Liver (tissue), 8 donors: ENCODE measurements at regions not wholly inside any gene's neighbourhood (a gene's known extent, or its start where the extent isn't known, plus 50 kb on each side); places are given as distances from the start of the nearest gene placed in this dataset.

Experiments
- DNase-seq: peaks from one replicate; pipeline ENCODE4 v3.0.0-alpha.2; 2017; ENCODE audit warnings: low spot score
- H3K27ac ChIP-seq, 2 donors: one replicate each; pipeline ENCODE4 v1.7.0; 2013; ENCODE audit warnings: inconsistent platforms in 2 of 2, low read length in 2 of 2, control low read depth in 1 of 2, low read depth in 1 of 2, mild to moderate bottlenecking in 1 of 2
- H3K27me3 ChIP-seq, 4 donors: one replicate each; pipeline versions ENCODE4 v1.6.1 to v1.7.0; 2013; ENCODE audit warnings: low read length in 3 of 4, inconsistent platforms in 1 of 4, mild to moderate bottlenecking in 1 of 4, moderate library complexity in 1 of 4; ENCODE audit not compliant: control insufficient read depth in 4 of 4, insufficient read depth in 4 of 4
- H3K36me3 ChIP-seq, 4 donors: one replicate each; pipeline versions ENCODE4 v1.6.1 to v1.7.0; 2013; ENCODE audit warnings: low read length in 3 of 4, mild to moderate bottlenecking in 3 of 4, low read depth in 1 of 4, moderate library complexity in 1 of 4; ENCODE audit not compliant: control insufficient read depth in 4 of 4, insufficient read depth in 3 of 4
- H3K4me1 ChIP-seq, 4 donors: one replicate each; pipeline versions ENCODE4 v1.6.1 to v1.7.0; 2013; ENCODE audit warnings: low read length in 3 of 4, mild to moderate bottlenecking in 3 of 4, moderate library complexity in 1 of 4; ENCODE audit not compliant: control insufficient read depth in 4 of 4, insufficient read depth in 4 of 4
- H3K4me3 ChIP-seq, 3 donors: one replicate each; pipeline versions ENCODE4 v1.6.1 to v1.7.0; 2013; ENCODE audit warnings: low read length in 3 of 3, control low read depth in 1 of 3, low read depth in 1 of 3, mild to moderate bottlenecking in 1 of 3
- H3K9ac ChIP-seq, 2 donors: one replicate each; pipeline ENCODE4 v1.7.0; 2013; ENCODE audit warnings: low read length in 2 of 2, mild to moderate bottlenecking in 2 of 2, moderate library complexity in 2 of 2, control low read depth in 1 of 2, low read depth in 1 of 2
- H3K9me3 ChIP-seq, 4 donors: one replicate each; pipeline versions ENCODE4 v1.6.1 to v1.7.0; 2013; ENCODE audit warnings: low read length in 3 of 4; ENCODE audit not compliant: control insufficient read depth in 4 of 4
- EGR1 ChIP-seq, 2 donors: IDR thresholded peaks; 2 replicates each; pipeline ENCODE4 v1.6.1; 2016 to 2018; ENCODE audit warnings: antibody characterized with exemption in 2 of 2, low read depth in 2 of 2
- FOXA1 ChIP-seq: IDR thresholded peaks from 2 replicates; pipeline ENCODE4 v1.6.1; 2016; ENCODE audit warnings: antibody characterized with exemption
- FOXA2 ChIP-seq: IDR thresholded peaks from 2 replicates; pipeline ENCODE4 v1.6.1; 2016; ENCODE audit warnings: antibody characterized with exemption
- GABPA ChIP-seq, 2 donors: IDR thresholded peaks in 1 of 2; conservative IDR thresholded peaks in 1 of 2; 2 replicates each; pipeline ENCODE4 v1.6.1; 2016; ENCODE audit warnings: antibody characterized with exemption in 2 of 2, mild to moderate bottlenecking in 1 of 2, moderate library complexity in 1 of 2
- HNF4A ChIP-seq, 2 donors: conservative IDR thresholded peaks; 2 replicates each; pipeline ENCODE4 v1.6.1; 2016; ENCODE audit warnings: antibody characterized with exemption in 2 of 2, mild to moderate bottlenecking in 2 of 2
- HNF4G ChIP-seq: IDR thresholded peaks from 2 replicates; pipeline ENCODE4 v1.6.1; 2016; ENCODE audit warnings: antibody characterized with exemption
- JUND ChIP-seq, 2 donors: IDR thresholded peaks; 2 replicates each; pipeline ENCODE4 v1.6.1; 2016; ENCODE audit warnings: antibody characterized with exemption in 2 of 2
- NR2F2 ChIP-seq: IDR thresholded peaks from 2 replicates; pipeline ENCODE4 v1.6.1; 2016; ENCODE audit warnings: antibody characterized with exemption
- RAD21 ChIP-seq, 2 donors: IDR thresholded peaks; 2 replicates each; pipeline ENCODE4 v1.6.1; 2016; ENCODE audit warnings: antibody characterized with exemption in 2 of 2, mild to moderate bottlenecking in 2 of 2
- RXRA ChIP-seq, 2 donors: IDR thresholded peaks; 2 replicates each; pipeline ENCODE4 v1.6.1; 2017 to 2018; ENCODE audit warnings: antibody characterized with exemption in 2 of 2, mild to moderate bottlenecking in 1 of 2
- SP1 ChIP-seq: IDR thresholded peaks from 2 replicates; pipeline ENCODE4 v1.6.1; 2018; ENCODE audit warnings: antibody characterized with exemption, mild to moderate bottlenecking
- TAF1 ChIP-seq: conservative IDR thresholded peaks from 2 replicates; pipeline ENCODE4 v1.6.1; 2016; ENCODE audit warnings: antibody characterized with exemption, mild to moderate bottlenecking
- YY1 ChIP-seq: IDR thresholded peaks from 2 replicates; pipeline ENCODE4 v1.6.1; 2016; ENCODE audit warnings: antibody characterized with exemption, mild to moderate bottlenecking
- WGBS: extraction: QIAGEN DNeasy Blood & Tissue Kit; methylation state at CpG from one replicate; pipeline ENCODE4 v1.1.7; 2013; 5-methylcytosine and 5-hydroxymethylcytosine counted together
- TF ChIP-seq, protein P1 (sequence below): IDR thresholded peaks from 2 replicates; pipeline ENCODE4 v1.6.1; 2016; ENCODE audit warnings: antibody characterized with exemption
- TF ChIP-seq, protein P2 (sequence below): IDR thresholded peaks from 2 replicates; pipeline ENCODE4 v1.6.1; 2016; ENCODE audit warnings: antibody characterized with exemption
- TF ChIP-seq, protein P3 (sequence below): fragments of 150-350 bp; IDR thresholded peaks from 2 replicates; pipeline ENCODE4 v1.5.1; 2017; ENCODE audit warnings: improper control_type of control experiment, low read depth, low read length; ENCODE audit not compliant: missing input control
- TF ChIP-seq, protein P4 (sequence below): IDR thresholded peaks from 2 replicates; pipeline ENCODE4 v1.6.1; 2016; ENCODE audit warnings: antibody characterized with exemption, mild to moderate bottlenecking
- TF ChIP-seq, protein P5 (sequence below): IDR thresholded peaks from 2 replicates; pipeline ENCODE4 v1.6.1; 2016; ENCODE audit warnings: antibody characterized with exemption
- donor health status: healthy.
- donor health status: healthy.
- donor health status: healthy.
- donor health status: healthy.
- donor health status: healthy.

DNA sequence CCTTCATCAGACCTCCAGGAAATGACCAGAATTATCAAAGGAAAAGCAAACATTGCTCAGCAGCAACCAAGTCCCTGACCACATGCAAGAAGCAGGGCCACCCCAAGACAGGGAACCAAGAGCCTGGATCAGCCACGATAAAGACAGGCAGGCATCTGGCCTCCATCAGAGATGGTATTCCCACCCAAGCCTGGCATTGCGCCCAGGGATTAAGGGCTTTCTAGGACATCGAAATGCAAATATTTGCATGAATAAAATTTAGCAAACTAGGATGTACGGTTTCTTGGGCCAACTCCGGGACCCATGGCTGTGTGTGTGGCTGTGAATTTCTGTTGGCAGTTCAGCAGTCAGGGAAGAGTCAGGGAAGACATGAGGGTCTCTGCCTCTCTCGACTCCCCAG lies 241.4 kb upstream of the DYNLRB2 start:
- Histone ChIP-seq H3K9ac (no peak overlapping the region), H3K4me3 (no peak overlapping the region), H3K9me3 (no peaks in the 10 kb centered on the region), H3K27me3 (no peaks in the 10 kb centered on the region), H3K36me3 (no peaks in the 10 kb centered on the region), H3K4me1 (peaks cover 0 to 5% (median 0%) of the 10 kb centered on the region in 4 donors), H3K27ac (no peak overlapping the region)
- no peak for DNase-seq
- no peak for TF ChIP-seq TAF1
- no peak for TF ChIP-seq GABPA (IDR thresholded peaks at IDR 0.05 in 1 of 2, conservative IDR thresholded peaks at IDR 0.05 in 1 of 2)
- TF ChIP-seq HNF4A (conservative IDR thresholded peaks at IDR 0.05) = no peak
- no peak for TF ChIP-seq RAD21 (IDR thresholded peaks at IDR 0.05)
- TF ChIP-seq FOXA1 = no peak
- no peak for TF ChIP-seq NR2F2
- no peak for TF ChIP-seq FOXA2
- TF ChIP-seq, protein P1, sequence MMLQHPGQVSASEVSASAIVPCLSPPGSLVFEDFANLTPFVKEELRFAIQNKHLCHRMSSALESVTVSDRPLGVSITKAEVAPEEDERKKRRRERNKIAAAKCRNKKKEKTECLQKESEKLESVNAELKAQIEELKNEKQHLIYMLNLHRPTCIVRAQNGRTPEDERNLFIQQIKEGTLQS = no peak
- no peak for TF ChIP-seq EGR1 (IDR thresholded peaks at IDR 0.05; ENCODE audit: low read depth in 2 of 2)
- TF ChIP-seq, protein P2, sequence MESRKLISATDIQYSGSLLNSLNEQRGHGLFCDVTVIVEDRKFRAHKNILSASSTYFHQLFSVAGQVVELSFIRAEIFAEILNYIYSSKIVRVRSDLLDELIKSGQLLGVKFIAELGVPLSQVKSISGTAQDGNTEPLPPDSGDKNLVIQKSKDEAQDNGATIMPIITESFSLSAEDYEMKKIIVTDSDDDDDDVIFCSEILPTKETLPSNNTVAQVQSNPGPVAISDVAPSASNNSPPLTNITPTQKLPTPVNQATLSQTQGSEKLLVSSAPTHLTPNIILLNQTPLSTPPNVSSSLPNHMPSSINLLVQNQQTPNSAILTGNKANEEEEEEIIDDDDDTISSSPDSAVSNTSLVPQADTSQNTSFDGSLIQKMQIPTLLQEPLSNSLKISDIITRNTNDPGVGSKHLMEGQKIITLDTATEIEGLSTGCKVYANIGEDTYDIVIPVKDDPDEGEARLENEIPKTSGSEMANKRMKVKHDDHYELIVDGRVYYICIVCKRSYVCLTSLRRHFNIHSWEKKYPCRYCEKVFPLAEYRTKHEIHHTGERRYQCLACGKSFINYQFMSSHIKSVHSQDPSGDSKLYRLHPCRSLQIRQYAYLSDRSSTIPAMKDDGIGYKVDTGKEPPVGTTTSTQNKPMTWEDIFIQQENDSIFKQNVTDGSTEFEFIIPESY = no peak
- no peak for TF ChIP-seq RXRA (IDR thresholded peaks at IDR 0.05)
- TF ChIP-seq, protein P3, sequence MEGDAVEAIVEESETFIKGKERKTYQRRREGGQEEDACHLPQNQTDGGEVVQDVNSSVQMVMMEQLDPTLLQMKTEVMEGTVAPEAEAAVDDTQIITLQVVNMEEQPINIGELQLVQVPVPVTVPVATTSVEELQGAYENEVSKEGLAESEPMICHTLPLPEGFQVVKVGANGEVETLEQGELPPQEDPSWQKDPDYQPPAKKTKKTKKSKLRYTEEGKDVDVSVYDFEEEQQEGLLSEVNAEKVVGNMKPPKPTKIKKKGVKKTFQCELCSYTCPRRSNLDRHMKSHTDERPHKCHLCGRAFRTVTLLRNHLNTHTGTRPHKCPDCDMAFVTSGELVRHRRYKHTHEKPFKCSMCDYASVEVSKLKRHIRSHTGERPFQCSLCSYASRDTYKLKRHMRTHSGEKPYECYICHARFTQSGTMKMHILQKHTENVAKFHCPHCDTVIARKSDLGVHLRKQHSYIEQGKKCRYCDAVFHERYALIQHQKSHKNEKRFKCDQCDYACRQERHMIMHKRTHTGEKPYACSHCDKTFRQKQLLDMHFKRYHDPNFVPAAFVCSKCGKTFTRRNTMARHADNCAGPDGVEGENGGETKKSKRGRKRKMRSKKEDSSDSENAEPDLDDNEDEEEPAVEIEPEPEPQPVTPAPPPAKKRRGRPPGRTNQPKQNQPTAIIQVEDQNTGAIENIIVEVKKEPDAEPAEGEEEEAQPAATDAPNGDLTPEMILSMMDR = no peak
- no peak for TF ChIP-seq YY1
- TF ChIP-seq, protein P4, sequence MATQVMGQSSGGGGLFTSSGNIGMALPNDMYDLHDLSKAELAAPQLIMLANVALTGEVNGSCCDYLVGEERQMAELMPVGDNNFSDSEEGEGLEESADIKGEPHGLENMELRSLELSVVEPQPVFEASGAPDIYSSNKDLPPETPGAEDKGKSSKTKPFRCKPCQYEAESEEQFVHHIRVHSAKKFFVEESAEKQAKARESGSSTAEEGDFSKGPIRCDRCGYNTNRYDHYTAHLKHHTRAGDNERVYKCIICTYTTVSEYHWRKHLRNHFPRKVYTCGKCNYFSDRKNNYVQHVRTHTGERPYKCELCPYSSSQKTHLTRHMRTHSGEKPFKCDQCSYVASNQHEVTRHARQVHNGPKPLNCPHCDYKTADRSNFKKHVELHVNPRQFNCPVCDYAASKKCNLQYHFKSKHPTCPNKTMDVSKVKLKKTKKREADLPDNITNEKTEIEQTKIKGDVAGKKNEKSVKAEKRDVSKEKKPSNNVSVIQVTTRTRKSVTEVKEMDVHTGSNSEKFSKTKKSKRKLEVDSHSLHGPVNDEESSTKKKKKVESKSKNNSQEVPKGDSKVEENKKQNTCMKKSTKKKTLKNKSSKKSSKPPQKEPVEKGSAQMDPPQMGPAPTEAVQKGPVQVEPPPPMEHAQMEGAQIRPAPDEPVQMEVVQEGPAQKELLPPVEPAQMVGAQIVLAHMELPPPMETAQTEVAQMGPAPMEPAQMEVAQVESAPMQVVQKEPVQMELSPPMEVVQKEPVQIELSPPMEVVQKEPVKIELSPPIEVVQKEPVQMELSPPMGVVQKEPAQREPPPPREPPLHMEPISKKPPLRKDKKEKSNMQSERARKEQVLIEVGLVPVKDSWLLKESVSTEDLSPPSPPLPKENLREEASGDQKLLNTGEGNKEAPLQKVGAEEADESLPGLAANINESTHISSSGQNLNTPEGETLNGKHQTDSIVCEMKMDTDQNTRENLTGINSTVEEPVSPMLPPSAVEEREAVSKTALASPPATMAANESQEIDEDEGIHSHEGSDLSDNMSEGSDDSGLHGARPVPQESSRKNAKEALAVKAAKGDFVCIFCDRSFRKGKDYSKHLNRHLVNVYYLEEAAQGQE = no peak
- no peak for TF ChIP-seq SP1
- TF ChIP-seq JUND (IDR thresholded peaks at IDR 0.05) = no peak
- 44% methylated on average over 6 of the region's 6 CpGs for WGBS

DNA sequence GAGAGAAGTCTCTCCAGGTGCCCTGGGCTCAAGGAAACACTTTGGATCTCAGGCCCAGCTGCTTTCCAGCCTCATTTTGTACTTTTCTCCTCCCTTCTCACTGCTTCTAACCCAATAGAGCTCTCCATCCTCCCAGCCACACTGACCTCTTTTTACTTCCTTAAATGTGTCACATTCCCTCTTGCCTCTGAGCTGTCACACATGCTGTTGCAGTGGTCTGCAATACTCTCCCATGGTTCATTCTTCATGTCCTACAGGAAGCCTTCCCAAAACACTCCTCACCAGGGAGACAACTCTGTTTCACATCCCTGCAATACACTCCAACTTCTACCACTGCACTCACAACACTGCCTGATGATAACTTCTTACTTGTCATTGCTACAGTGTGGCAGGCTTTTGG lies 242.1 kb upstream of the DYNLRB2 start:
- no peak overlapping the region for H3K27ac ChIP-seq
- no peak overlapping the region for H3K9ac ChIP-seq
- no peak for DNase-seq
- H3K4me3 ChIP-seq = no peak overlapping the region
- peaks cover 0 to 5% (median 0%) of the 10 kb centered on the region in 4 donors for H3K4me1 ChIP-seq
- H3K36me3 ChIP-seq = no peaks in the 10 kb centered on the region
- H3K27me3 ChIP-seq = no peaks in the 10 kb centered on the region
- H3K9me3 ChIP-seq = no peaks in the 10 kb centered on the region
- TF ChIP-seq YY1 (no peak), JUND (IDR thresholded peaks at IDR 0.05) (no peak), RXRA (IDR thresholded peaks at IDR 0.05) (no peak), SP1 (no peak), HNF4G (no peak)
- TF ChIP-seq, protein P2 = no peak
- TF ChIP-seq, protein P4 = no peak
- TF ChIP-seq, protein P5, sequence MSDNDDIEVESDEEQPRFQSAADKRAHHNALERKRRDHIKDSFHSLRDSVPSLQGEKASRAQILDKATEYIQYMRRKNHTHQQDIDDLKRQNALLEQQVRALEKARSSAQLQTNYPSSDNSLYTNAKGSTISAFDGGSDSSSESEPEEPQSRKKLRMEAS = no peak
